ENCODE measurements at regions not wholly inside any gene's neighbourhood (a gene's known extent, or its start where the extent isn't known, plus 50 kb on each side); places are given as distances from the start of the nearest gene placed in this dataset.

- H3K27me3 ChIP-seq, result no peaks in the 10 kb centered on the region
- no peak overlapping the region for H3K4me3 ChIP-seq
- TF ChIP-seq CTCF (IDR thresholded peaks at IDR 0.05) (no peak), POLR2A (IDR thresholded peaks at IDR 0.05) (no peak), POLR2AphosphoS5 (IDR thresholded peaks at IDR 0.05) (no peak)
- intact Hi-C loops (cut with DNase I; ENCODE audit: low total_unique reads), result no loop called here
- H3K9me3 ChIP-seq, result no peaks in the 10 kb centered on the region
- H3K4me1 ChIP-seq, result no peaks in the 10 kb centered on the region
- DNase-seq (ENCODE audit: low spot score in 2 of 2), result no peak
- no peaks in the 10 kb centered on the region for H3K36me3 ChIP-seq
- H3K27ac ChIP-seq, result no peak overlapping the region
Measured at GRCh38 chr19:27935669-27936068, 1277.3 kb downstream of the UQCRFS1 start.

DNA sequence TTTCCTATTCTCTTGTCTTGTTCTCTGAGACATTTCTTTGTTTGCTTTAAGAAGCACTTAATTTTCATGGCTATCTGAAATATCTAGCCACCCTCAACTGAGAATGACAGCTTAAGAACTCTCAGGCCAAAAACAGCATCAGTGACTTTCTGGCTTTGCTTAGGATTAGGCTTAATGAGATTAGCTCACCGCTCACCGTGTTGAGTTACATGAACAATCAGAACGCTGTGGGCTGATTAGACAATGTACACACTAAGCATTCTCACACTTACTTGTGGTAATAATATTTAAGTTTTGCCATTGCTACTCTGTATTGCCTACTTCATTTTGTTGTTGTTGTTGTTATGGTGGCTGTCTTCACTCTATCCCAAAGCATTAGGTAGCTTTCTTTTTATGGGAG, 1283.6 kb downstream of the UQCRFS1 start:
- TF ChIP-seq CTCF (IDR thresholded peaks at IDR 0.05), result no peak
- no peak for TF ChIP-seq POLR2AphosphoS5 (IDR thresholded peaks at IDR 0.05)
- no peak for TF ChIP-seq POLR2A (IDR thresholded peaks at IDR 0.05)
- H3K9me3 ChIP-seq, result no peaks in the 10 kb centered on the region
- no peak overlapping the region for H3K4me3 ChIP-seq
- no peaks in the 10 kb centered on the region for H3K4me1 ChIP-seq
- no peaks in the 10 kb centered on the region for H3K36me3 ChIP-seq
- no peak for DNase-seq (ENCODE audit: low spot score in 2 of 2)
- no peaks in the 10 kb centered on the region for H3K27me3 ChIP-seq
- intact Hi-C loops (cut with DNase I; ENCODE audit: low total_unique reads), result no loop called here
- H3K27ac ChIP-seq, result no peak overlapping the region

GRCh38 chr19:27925202-27925601, 1287.7 kb downstream of the UQCRFS1 start:
- intact Hi-C loops (cut with DNase I; ENCODE audit: low total_unique reads), result no loop called here
- DNase-seq (ENCODE audit: low spot score in 2 of 2), result no peak
- H3K36me3 ChIP-seq, result no peaks in the 10 kb centered on the region

DNA sequence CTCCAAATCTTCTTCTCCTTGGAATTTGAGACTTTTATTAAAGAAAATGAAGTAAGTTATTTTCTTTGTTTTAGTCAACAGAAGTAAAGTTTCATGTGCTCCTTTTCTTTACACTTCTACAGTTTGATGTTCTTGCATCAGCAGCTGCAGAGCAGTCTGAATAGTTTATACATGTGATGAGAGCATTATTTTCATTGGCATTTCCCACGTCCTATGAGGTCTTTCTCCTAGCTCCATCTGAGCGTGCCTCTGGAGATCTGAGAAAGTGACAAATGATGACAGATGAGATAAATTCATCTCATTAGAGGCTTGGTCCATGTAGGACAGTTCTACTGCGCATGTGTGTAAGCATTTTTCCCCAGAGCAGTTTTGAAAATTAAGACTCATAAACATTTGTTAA, 1290.0 kb downstream of the UQCRFS1 start:
- intact Hi-C loops (cut with DNase I; ENCODE audit: low total_unique reads), result no loop called here
- H3K27me3 ChIP-seq, result no peaks in the 10 kb centered on the region
- no peak overlapping the region for H3K27ac ChIP-seq
- no peak for DNase-seq (ENCODE audit: low spot score in 2 of 2)
- H3K4me3 ChIP-seq, result no peak overlapping the region
- no peaks in the 10 kb centered on the region for H3K4me1 ChIP-seq
- TF ChIP-seq POLR2A (IDR thresholded peaks at IDR 0.05) (no peak), CTCF (IDR thresholded peaks at IDR 0.05) (no peak), POLR2AphosphoS5 (IDR thresholded peaks at IDR 0.05) (no peak)
- H3K36me3 ChIP-seq, result no peaks in the 10 kb centered on the region
- no peaks in the 10 kb centered on the region for H3K9me3 ChIP-seq

More at GRCh38 chr19:27925202-27925601, 1287.7 kb downstream of the UQCRFS1 start:
- TF ChIP-seq POLR2A (IDR thresholded peaks at IDR 0.05) (no peak), POLR2AphosphoS5 (IDR thresholded peaks at IDR 0.05) (no peak), CTCF (IDR thresholded peaks at IDR 0.05) (no peak)
- Histone ChIP-seq H3K9me3 (no peaks in the 10 kb centered on the region), H3K4me1 (no peaks in the 10 kb centered on the region), H3K4me3 (no peak overlapping the region), H3K27ac (no peak overlapping the region), H3K27me3 (no peaks in the 10 kb centered on the region)

DNA sequence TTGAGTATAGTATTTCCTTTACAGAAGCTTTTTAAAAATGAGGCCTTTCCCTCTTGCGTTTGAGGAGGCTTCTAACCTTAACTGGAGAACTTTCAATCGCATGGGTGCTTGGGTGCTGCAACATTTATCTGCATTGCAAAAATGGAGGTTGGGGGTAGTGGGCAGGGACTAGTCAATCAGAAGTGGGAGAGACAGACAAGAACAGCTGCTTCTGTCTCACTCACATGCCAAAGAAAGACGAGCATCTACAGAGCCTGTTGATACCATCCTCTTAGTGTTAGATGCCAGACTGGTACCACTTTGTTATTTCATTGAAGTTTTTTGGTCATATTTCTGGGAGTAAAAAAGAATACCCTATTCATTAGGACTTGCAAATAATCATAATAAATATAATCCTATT, 1292.2 kb downstream of the UQCRFS1 start:
- TF ChIP-seq POLR2AphosphoS5 (IDR thresholded peaks at IDR 0.05) (no peak), CTCF (IDR thresholded peaks at IDR 0.05) (no peak), POLR2A (IDR thresholded peaks at IDR 0.05) (no peak)

More for the DNA sequence above, 1292.2 kb downstream of the UQCRFS1 start:
- Histone ChIP-seq H3K27ac (no peak overlapping the region), H3K9me3 (no peaks in the 10 kb centered on the region), H3K36me3 (no peaks in the 10 kb centered on the region), H3K4me1 (no peaks in the 10 kb centered on the region), H3K4me3 (no peak overlapping the region), H3K27me3 (no peaks in the 10 kb centered on the region)
- DNase-seq (ENCODE audit: low spot score in 2 of 2), result no peak
- intact Hi-C loops (cut with DNase I; ENCODE audit: low total_unique reads), result no loop called here
